CD14-positive monocyte (primary cell): ENCODE measurements at regions not wholly inside any gene's neighbourhood (a gene's known extent, or its start where the extent isn't known, plus 50 kb on each side); places are given as distances from the start of the nearest gene placed in this dataset.

ENCODE experiments used
- DNase-seq, 3 donors: peaks; one replicate each; pipeline ENCODE4 v3.0.0-alpha.2; 2011 to 2022
- H2AFZ ChIP-seq: 2 replicates; pipeline ENCODE4 v1.6.0; 2012; ENCODE audit warnings: mild to moderate bottlenecking, low read depth, low read length, inconsistent platforms; ENCODE audit not compliant: insufficient read depth, poor library complexity, severe bottlenecking
- H3K27ac ChIP-seq, 2 donors: 1 replicate in 1 of 2; 2 replicates in 1 of 2; pipeline ENCODE4 v1.5.1; 2012 to 2013; ENCODE audit warnings: low read length in 2 of 2, control low read depth in 1 of 2, inconsistent platforms in 1 of 2, low read depth in 1 of 2, mild to moderate bottlenecking in 1 of 2
- H3K27me3 ChIP-seq, 2 donors: one replicate each; pipeline versions ENCODE4 v1.6.0 to v1.6.1; 2011 to 2013; ENCODE audit warnings: low read length in 2 of 2; ENCODE audit not compliant: control insufficient read depth in 2 of 2, insufficient read depth in 2 of 2
- H3K36me3 ChIP-seq, 2 donors: replicated peaks in 1 of 2; 1 replicate in 1 of 2; 2 replicates in 1 of 2; pipeline versions ENCODE4 v1.5.1 to v1.6.1; 2012 to 2013; ENCODE audit warnings: low read length in 2 of 2, control low read depth in 1 of 2, inconsistent platforms in 1 of 2, mild to moderate bottlenecking in 1 of 2; ENCODE audit not compliant: insufficient read depth in 2 of 2, control insufficient read depth in 1 of 2
- H3K4me1 ChIP-seq, 2 donors: 1 replicate in 1 of 2; 2 replicates in 1 of 2; pipeline versions ENCODE4 v1.5.1 to v1.6.1; 2012 to 2013; ENCODE audit warnings: low read length in 2 of 2, control low read depth in 1 of 2, inconsistent platforms in 1 of 2, mild to moderate bottlenecking in 1 of 2, moderate library complexity in 1 of 2; ENCODE audit not compliant: insufficient read depth in 2 of 2, control insufficient read depth in 1 of 2
- H3K4me2 ChIP-seq: replicated peaks from 2 replicates; pipeline ENCODE3; 2012; ENCODE audit warnings: low read length, moderate library complexity, mild to moderate bottlenecking; ENCODE audit not compliant: poor library complexity, severe bottlenecking; ENCODE audit errors: extremely low read depth
- H3K4me3 ChIP-seq, 3 experiments: fragments of 200-600 bp in 1 of 3; sonication (generic) in 1 of 3; replicated peaks in 1 of 3; 1 replicate in 2 of 3; 2 replicates in 1 of 3; pipeline ENCODE4 v1.5.1; 2011 to 2013; ENCODE audit warnings: low read length in 3 of 3, mild to moderate bottlenecking in 3 of 3, control low read depth in 2 of 3, low read depth in 2 of 3, inconsistent platforms in 1 of 3, moderate library complexity in 1 of 3
- H3K79me2 ChIP-seq: 2 replicates; pipeline ENCODE4 v1.6.0; 2012; ENCODE audit warnings: mild to moderate bottlenecking, control low read depth, inconsistent platforms, low read length, moderate library complexity; ENCODE audit not compliant: insufficient read depth
- H3K9ac ChIP-seq: 2 replicates; pipeline ENCODE4 v1.6.0; 2017; ENCODE audit warnings: low read length, mild to moderate bottlenecking; ENCODE audit not compliant: insufficient read depth, poor library complexity, severe bottlenecking
- H3K9me3 ChIP-seq, 2 donors: replicated peaks in 1 of 2; 1 replicate in 1 of 2; 2 replicates in 1 of 2; pipeline versions ENCODE4 v1.5.1 to v1.6.1; 2012 to 2013; ENCODE audit warnings: low read length in 2 of 2, control low read depth in 1 of 2; ENCODE audit not compliant: control insufficient read depth in 1 of 2, insufficient read depth in 1 of 2
- H4K20me1 ChIP-seq: 2 replicates; pipeline ENCODE4 v1.6.0; 2012; ENCODE audit warnings: mild to moderate bottlenecking, low read length, control low read depth, moderate library complexity; ENCODE audit not compliant: insufficient read depth
- H3K27ac Mint-ChIP-seq, 7 donors: one replicate each; pipeline ENCODE4 v1.8.0; 2020; ENCODE audit warnings: mild to moderate bottlenecking in 7 of 7, mixed read lengths in 7 of 7, moderate library complexity in 6 of 7, inconsistent platforms in 2 of 7
- H3K27me3 Mint-ChIP-seq, 3 donors: one replicate each; pipeline ENCODE4 v1.8.0; 2021 to 2022; ENCODE audit warnings: low read depth in 3 of 3, mild to moderate bottlenecking in 3 of 3, mixed read lengths in 3 of 3, moderate library complexity in 3 of 3, inconsistent platforms in 1 of 3
- H3K36me3 Mint-ChIP-seq, 2 donors: one replicate each; pipeline ENCODE4 v1.8.0; 2020; ENCODE audit warnings: mixed read lengths in 2 of 2, inconsistent platforms in 1 of 2, mild to moderate bottlenecking in 1 of 2
- H3K4me1 Mint-ChIP-seq: one replicate; pipeline ENCODE4 v1.8.0; 2020; ENCODE audit warnings: mild to moderate bottlenecking, mixed read lengths
- H3K4me3 Mint-ChIP-seq, 2 donors: one replicate each; pipeline ENCODE4 v1.8.0; 2020; ENCODE audit warnings: mild to moderate bottlenecking in 2 of 2, mixed read lengths in 2 of 2, moderate library complexity in 1 of 2
- H3K9me3 Mint-ChIP-seq, 7 donors: one replicate each; pipeline ENCODE4 v1.8.0; 2020 to 2022; ENCODE audit warnings: mixed read lengths in 7 of 7, mild to moderate bottlenecking in 6 of 7, moderate library complexity in 6 of 7, inconsistent platforms in 2 of 7
- WGBS: methylation state at CpG from one replicate; pipeline ENCODE4 v1.1.5; 2013; ENCODE audit warnings: missing lambda C conversion rate; ENCODE audit not compliant: insufficient coverage; 5-methylcytosine and 5-hydroxymethylcytosine counted together
- intact Hi-C, 2 donors: fragments of 100-400 bp; cut with micrococcal nuclease; formaldehyde crosslinking; loops; one replicate each; pipeline versions ENCODE4 v1.15.0 to v1.15.1; 2023
- TF ChIP-seq, protein P1 (sequence below): fragments of 200-600 bp; IDR thresholded peaks from one replicate; pipeline ENCODE4 v1.8.0; 2022; ENCODE audit warnings: antibody characterized with exemption, mild to moderate bottlenecking

DNA sequence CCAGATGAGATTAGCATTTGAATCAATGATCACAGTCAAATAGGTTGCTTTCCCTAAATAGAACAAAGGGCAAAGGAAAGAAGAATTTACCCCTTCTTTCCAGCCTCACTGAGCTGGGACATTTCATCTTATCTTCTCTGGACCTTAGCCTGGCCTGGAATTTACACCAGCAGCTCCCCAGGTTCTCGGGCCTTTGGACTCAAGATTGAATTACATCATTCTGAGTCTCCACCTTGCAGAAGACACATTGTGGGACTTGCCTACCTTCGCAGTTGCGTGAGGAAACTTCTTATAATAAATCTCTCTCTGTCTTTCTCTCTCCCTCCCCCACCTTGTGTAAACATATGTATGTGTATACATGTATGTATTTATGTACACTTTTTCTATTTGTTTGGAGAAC is 732.4 kb downstream of the IPMK start:
- Histone ChIP-seq H3K9me3 (no peaks in the 10 kb centered on the region), H4K20me1 (no peaks in the 10 kb centered on the region), H3K36me3 (no peaks in the 10 kb centered on the region), H3K4me3 (no peak overlapping the region), H3K27me3 (no peaks in the 10 kb centered on the region), H3K79me2 (no peaks in the 10 kb centered on the region), H3K4me1 (no peaks in the 10 kb centered on the region), H3K9ac (no peak overlapping the region), H3K27ac (no peak overlapping the region), H2AFZ (no peak overlapping the region), H3K4me2 (no peak overlapping the region)
- no peak for DNase-seq
- TF ChIP-seq, protein P1, sequence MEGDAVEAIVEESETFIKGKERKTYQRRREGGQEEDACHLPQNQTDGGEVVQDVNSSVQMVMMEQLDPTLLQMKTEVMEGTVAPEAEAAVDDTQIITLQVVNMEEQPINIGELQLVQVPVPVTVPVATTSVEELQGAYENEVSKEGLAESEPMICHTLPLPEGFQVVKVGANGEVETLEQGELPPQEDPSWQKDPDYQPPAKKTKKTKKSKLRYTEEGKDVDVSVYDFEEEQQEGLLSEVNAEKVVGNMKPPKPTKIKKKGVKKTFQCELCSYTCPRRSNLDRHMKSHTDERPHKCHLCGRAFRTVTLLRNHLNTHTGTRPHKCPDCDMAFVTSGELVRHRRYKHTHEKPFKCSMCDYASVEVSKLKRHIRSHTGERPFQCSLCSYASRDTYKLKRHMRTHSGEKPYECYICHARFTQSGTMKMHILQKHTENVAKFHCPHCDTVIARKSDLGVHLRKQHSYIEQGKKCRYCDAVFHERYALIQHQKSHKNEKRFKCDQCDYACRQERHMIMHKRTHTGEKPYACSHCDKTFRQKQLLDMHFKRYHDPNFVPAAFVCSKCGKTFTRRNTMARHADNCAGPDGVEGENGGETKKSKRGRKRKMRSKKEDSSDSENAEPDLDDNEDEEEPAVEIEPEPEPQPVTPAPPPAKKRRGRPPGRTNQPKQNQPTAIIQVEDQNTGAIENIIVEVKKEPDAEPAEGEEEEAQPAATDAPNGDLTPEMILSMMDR = no peak
- WGBS = 80% methylated on average over 1 of the region's 3 CpGs
- no peaks in the 10 kb centered on the region for H3K4me1 Mint-ChIP-seq
- intact Hi-C loops = no loop called here
- H3K27ac Mint-ChIP-seq = no peak overlapping the region
- H3K36me3 Mint-ChIP-seq = no peaks in the 10 kb centered on the region
- peaks cover 0 to 3% (median 0%) of the 10 kb centered on the region in 3 donors for H3K27me3 Mint-ChIP-seq
- no peak overlapping the region for H3K4me3 Mint-ChIP-seq
- H3K9me3 Mint-ChIP-seq = peaks cover 0 to 6% (median 1%) of the 10 kb centered on the region in 7 donors

DNA sequence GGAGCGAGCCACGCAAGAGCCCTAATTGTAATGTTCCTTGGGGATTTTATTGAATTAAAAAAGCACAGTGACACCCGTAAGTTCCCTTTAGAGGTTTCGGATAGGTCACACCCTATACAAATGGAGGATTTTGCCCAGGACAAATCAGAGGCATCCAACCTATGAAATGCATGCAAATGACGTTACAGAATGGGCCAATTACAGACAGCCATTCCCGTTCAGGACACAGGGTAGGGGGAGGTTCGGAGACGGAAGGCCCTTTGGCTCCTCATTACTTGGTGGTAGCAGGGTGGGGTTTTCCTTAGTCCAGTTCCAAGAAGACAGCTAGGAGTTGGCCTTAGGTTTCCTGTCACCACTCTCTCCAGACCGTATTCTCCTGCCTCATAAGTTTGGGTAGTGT is 754.1 kb downstream of the IPMK start:
- H4K20me1 ChIP-seq = no peaks in the 10 kb centered on the region
- Mint-ChIP-seq H3K27ac (no peak overlapping the region), H3K36me3 (no peaks in the 10 kb centered on the region), H3K27me3 (no peaks in the 10 kb centered on the region), H3K9me3 (peaks cover 0 to 3% (median 0%) of the 10 kb centered on the region in 7 donors), H3K4me1 (no peaks in the 10 kb centered on the region), H3K4me3 (no peak overlapping the region)
- H3K4me1 ChIP-seq = no peaks in the 10 kb centered on the region
- H2AFZ ChIP-seq = no peak overlapping the region
- H3K79me2 ChIP-seq = no peaks in the 10 kb centered on the region
- no peak for DNase-seq
- TF ChIP-seq, protein P1 = no peak
- intact Hi-C loops = no loop called here
- no peak overlapping the region for H3K27ac ChIP-seq
- WGBS = 100% methylated on average over 1 of the region's 9 CpGs
- H3K36me3 ChIP-seq = no peaks in the 10 kb centered on the region
- no peaks in the 10 kb centered on the region for H3K9me3 ChIP-seq
- H3K27me3 ChIP-seq = no peaks in the 10 kb centered on the region
- no peak overlapping the region for H3K9ac ChIP-seq
- H3K4me2 ChIP-seq = no peak overlapping the region
- H3K4me3 ChIP-seq = no peak overlapping the region
